ENCODE measurements at regions not wholly inside any gene's neighbourhood (a gene's known extent, or its start where the extent isn't known, plus 50 kb on each side); places are given as distances from the start of the nearest gene placed in this dataset.

DNA sequence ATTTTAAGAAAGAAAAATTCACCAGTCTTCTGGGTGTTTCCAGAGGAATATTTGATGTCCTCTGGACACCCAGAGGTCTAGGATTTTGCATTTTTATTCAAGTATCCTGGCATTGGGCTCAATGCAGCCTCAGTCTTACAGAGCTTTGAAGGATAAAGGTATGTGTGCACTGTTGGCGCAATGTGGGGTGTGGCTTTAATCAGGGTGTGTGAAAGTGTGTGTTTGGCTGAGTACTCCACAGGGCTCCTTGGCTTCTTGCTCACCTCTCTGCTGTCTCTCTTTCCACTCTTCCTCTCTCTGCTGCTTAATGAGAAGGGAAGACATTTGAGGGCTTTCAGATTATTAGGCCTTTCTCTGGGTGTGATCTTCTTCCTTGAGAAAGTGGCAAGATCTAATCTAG lies 193.3 kb upstream of the CCND2 start:
- Mint-ChIP-seq H3K9me3 (ENCODE audit: unreplicated experiment) (no peaks in the 10 kb centered on the region), H3K4me3 (ENCODE audit: unreplicated experiment) (no peak overlapping the region), H3K27ac (ENCODE audit: unreplicated experiment) (no peak overlapping the region), H3K4me1 (ENCODE audit: unreplicated experiment) (peaks cover 8% of the 10 kb centered on the region), H3K27me3 (ENCODE audit: unreplicated experiment) (no peaks in the 10 kb centered on the region), H3K36me3 (ENCODE audit: low read depth, unreplicated experiment) (no peaks in the 10 kb centered on the region)
- no peak for DNase-seq (ENCODE audit: low spot score)
- TF ChIP-seq, protein P1, sequence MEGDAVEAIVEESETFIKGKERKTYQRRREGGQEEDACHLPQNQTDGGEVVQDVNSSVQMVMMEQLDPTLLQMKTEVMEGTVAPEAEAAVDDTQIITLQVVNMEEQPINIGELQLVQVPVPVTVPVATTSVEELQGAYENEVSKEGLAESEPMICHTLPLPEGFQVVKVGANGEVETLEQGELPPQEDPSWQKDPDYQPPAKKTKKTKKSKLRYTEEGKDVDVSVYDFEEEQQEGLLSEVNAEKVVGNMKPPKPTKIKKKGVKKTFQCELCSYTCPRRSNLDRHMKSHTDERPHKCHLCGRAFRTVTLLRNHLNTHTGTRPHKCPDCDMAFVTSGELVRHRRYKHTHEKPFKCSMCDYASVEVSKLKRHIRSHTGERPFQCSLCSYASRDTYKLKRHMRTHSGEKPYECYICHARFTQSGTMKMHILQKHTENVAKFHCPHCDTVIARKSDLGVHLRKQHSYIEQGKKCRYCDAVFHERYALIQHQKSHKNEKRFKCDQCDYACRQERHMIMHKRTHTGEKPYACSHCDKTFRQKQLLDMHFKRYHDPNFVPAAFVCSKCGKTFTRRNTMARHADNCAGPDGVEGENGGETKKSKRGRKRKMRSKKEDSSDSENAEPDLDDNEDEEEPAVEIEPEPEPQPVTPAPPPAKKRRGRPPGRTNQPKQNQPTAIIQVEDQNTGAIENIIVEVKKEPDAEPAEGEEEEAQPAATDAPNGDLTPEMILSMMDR (IDR thresholded peaks at IDR 0.05; ENCODE audit: unreplicated experiment) = no peak

GRCh38 chr12:4074129-4074528 lies 199.4 kb upstream of the CCND2 start:
- DNase-seq (ENCODE audit: low spot score) = no peak
- no peaks in the 10 kb centered on the region for H3K27me3 Mint-ChIP-seq (ENCODE audit: unreplicated experiment)
- H3K4me1 Mint-ChIP-seq (ENCODE audit: unreplicated experiment) = no peaks in the 10 kb centered on the region
- TF ChIP-seq, protein P1 (IDR thresholded peaks at IDR 0.05; ENCODE audit: unreplicated experiment) = no peak
- H3K36me3 Mint-ChIP-seq (ENCODE audit: low read depth, unreplicated experiment) = no peaks in the 10 kb centered on the region
- no peak overlapping the region for H3K4me3 Mint-ChIP-seq (ENCODE audit: unreplicated experiment)
- no peak overlapping the region for H3K27ac Mint-ChIP-seq (ENCODE audit: unreplicated experiment)
- H3K9me3 Mint-ChIP-seq (ENCODE audit: unreplicated experiment) = no peaks in the 10 kb centered on the region

- TF ChIP-seq, protein P1 (IDR thresholded peaks at IDR 0.05; ENCODE audit: unreplicated experiment) = no peak
- Mint-ChIP-seq H3K9me3 (ENCODE audit: unreplicated experiment) (no peaks in the 10 kb centered on the region), H3K27ac (ENCODE audit: unreplicated experiment) (no peak overlapping the region), H3K27me3 (ENCODE audit: unreplicated experiment) (no peaks in the 10 kb centered on the region), H3K4me3 (ENCODE audit: unreplicated experiment) (no peak overlapping the region), H3K36me3 (ENCODE audit: low read depth, unreplicated experiment) (no peaks in the 10 kb centered on the region), H3K4me1 (ENCODE audit: unreplicated experiment) (no peaks in the 10 kb centered on the region)
- no peak for DNase-seq (ENCODE audit: low spot score)
Measured at GRCh38 chr12:4069670-4070010, 196.4 kb upstream of the PARP11 start.

DNA sequence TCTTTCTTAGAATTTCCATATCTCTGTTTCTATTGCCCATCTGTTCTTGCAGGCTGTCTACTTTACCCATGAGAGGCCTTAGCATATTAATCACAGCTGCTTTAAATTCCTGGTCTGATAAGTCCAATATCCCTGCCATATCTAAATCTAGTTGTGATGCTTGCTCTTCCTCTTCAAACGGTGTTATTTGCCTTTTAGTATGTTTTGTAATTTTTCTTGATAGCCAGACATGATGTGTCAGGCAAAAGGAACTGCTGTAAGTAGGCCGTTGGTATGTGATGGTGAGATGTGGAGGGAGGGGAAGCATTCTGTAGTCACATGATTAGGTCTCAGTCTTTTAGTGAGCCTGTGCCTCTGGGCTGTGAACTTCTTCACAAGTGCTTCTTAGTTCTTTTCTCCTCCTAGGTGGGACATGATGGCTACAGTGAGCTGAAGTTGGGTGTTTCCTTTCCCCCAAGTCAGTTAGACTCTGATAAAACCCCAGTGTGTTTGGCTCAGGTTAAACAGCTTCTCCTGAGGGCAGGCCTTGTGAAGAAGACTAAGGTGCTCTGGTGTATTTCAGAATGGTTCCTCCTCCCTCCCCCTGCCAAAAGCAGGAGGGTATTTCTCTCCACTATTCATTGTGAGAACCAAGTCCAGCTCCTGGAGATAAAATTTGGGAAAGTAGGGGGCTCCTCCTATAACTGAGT lies 195.9 kb upstream of the PARP11 start:
- DNase-seq (ENCODE audit: low spot score) = no peak
- H3K9me3 Mint-ChIP-seq (ENCODE audit: unreplicated experiment) = no peaks in the 10 kb centered on the region
- H3K4me1 Mint-ChIP-seq (ENCODE audit: unreplicated experiment) = no peaks in the 10 kb centered on the region
- H3K27me3 Mint-ChIP-seq (ENCODE audit: unreplicated experiment) = no peaks in the 10 kb centered on the region
- no peaks in the 10 kb centered on the region for H3K36me3 Mint-ChIP-seq (ENCODE audit: low read depth, unreplicated experiment)
- TF ChIP-seq, protein P1 (IDR thresholded peaks at IDR 0.05; ENCODE audit: unreplicated experiment) = no peak
- H3K27ac Mint-ChIP-seq (ENCODE audit: unreplicated experiment) = no peak overlapping the region
- no peak overlapping the region for H3K4me3 Mint-ChIP-seq (ENCODE audit: unreplicated experiment)

GRCh38 chr12:4064008-4064407 lies 190.8 kb upstream of the PARP11 start:
- no peak overlapping the region for H3K27ac Mint-ChIP-seq (ENCODE audit: unreplicated experiment)
- TF ChIP-seq, protein P1 (IDR thresholded peaks at IDR 0.05; ENCODE audit: unreplicated experiment) = no peak
- H3K4me3 Mint-ChIP-seq (ENCODE audit: unreplicated experiment) = no peak overlapping the region
- H3K9me3 Mint-ChIP-seq (ENCODE audit: unreplicated experiment) = no peaks in the 10 kb centered on the region
- H3K27me3 Mint-ChIP-seq (ENCODE audit: unreplicated experiment) = no peaks in the 10 kb centered on the region
- DNase-seq (ENCODE audit: low spot score) = no peak
- no peaks in the 10 kb centered on the region for H3K36me3 Mint-ChIP-seq (ENCODE audit: low read depth, unreplicated experiment)
- no peaks in the 10 kb centered on the region for H3K4me1 Mint-ChIP-seq (ENCODE audit: unreplicated experiment)
